Stomach (tissue), 8 donors: ENCODE measurements at regions not wholly inside any gene's neighbourhood (a gene's known extent, or its start where the extent isn't known, plus 50 kb on each side); places are given as distances from the start of the nearest gene placed in this dataset.

Experiments used
- DNase-seq, 2 donors: peaks; one replicate each; pipeline versions ENCODE4 v3.0.0 to v3.0.0-alpha.2; 2013 to 2019
- H3K27ac ChIP-seq, 5 donors: fragments of 200-600 bp in 4 of 5; sonication (generic) in 4 of 5; one replicate each; pipeline ENCODE4 v1.5.1; 2013 to 2019; ENCODE audit warnings: mild to moderate bottlenecking in 1 of 5, moderate library complexity in 1 of 5
- H3K27me3 ChIP-seq, 3 donors: fragments of 200-600 bp; sonication (generic); one replicate each; pipeline ENCODE4 v1.5.1; 2017 to 2019; ENCODE audit warnings: mixed run types in 1 of 3
- H3K36me3 ChIP-seq, 4 donors: fragments of 200-600 bp; sonication (generic); 1 replicate in 3 of 4; 2 replicates in 1 of 4; pipeline ENCODE4 v1.5.1; 2016 to 2019
- H3K4me1 ChIP-seq, 4 donors: fragments of 200-600 bp; sonication (generic); one replicate each; pipeline ENCODE4 v1.5.1; 2016 to 2019
- H3K4me3 ChIP-seq, 4 donors: fragments of 200-600 bp; sonication (generic) in 3 of 4; one replicate each; pipeline ENCODE4 v1.5.1; 2016 to 2019; ENCODE audit warnings: mild to moderate bottlenecking in 1 of 4
- H3K9me3 ChIP-seq, 4 donors: fragments of 200-600 bp; sonication (generic); one replicate each; pipeline ENCODE4 v1.5.1; 2016 to 2019
- CTCF ChIP-seq, 7 experiments: fragments of 450-650 bp in 4 of 7; fragments of 200-600 bp in 3 of 7; sonication (generic) in 3 of 7; IDR thresholded peaks; one replicate each; pipeline ENCODE4 v1.5.1; 2016 to 2019; ENCODE audit warnings: antibody characterized with exemption in 7 of 7, control low read depth in 2 of 7, mild to moderate bottlenecking in 1 of 7
- EP300 ChIP-seq: sonication (generic); formaldehyde crosslinking; IDR thresholded peaks from one replicate; pipeline ENCODE4 v1.6.1; 2017; ENCODE audit warnings: antibody characterized with exemption
- POLR2A ChIP-seq, 4 donors: fragments of 450-650 bp; IDR thresholded peaks; one replicate each; pipeline ENCODE4 v1.6.1; 2016; ENCODE audit warnings: antibody characterized with exemption in 4 of 4, control low read depth in 2 of 4, mild to moderate bottlenecking in 1 of 4, moderate library complexity in 1 of 4
- POLR2AphosphoS5 ChIP-seq, 3 donors: sonication (generic); formaldehyde crosslinking; IDR thresholded peaks; one replicate each; pipeline ENCODE4 v1.6.1; 2016; ENCODE audit warnings: antibody characterized with exemption in 3 of 3
- WGBS, 5 donors: extraction: QIAGEN DNeasy Blood & Tissue Kit in 3 of 5; methylation state at CpG; one replicate each; pipeline versions ENCODE4 v1.1.5 to v1.1.7; 2013 to 2018; 5-methylcytosine and 5-hydroxymethylcytosine counted together
- intact Hi-C: fragments of 100-400 bp; cut with DNase I; formaldehyde crosslinking; loops from one replicate; pipeline ENCODE4 v1.15.1; 2023; ENCODE audit warnings: low total_unique reads
- donor health status: healthy with polysubstance abuse.
- donor health status: Bipolar disorder and iron deficiency.
- donor health status: healthy.

- Histone ChIP-seq H3K27ac (no peak overlapping the region), H3K36me3 (no peaks in the 10 kb centered on the region), H3K4me1 (no peaks in the 10 kb centered on the region), H3K27me3 (no peaks in the 10 kb centered on the region), H3K9me3 (peaks cover 0 to 8% (median 4%) of the 10 kb centered on the region in 4 donors), H3K4me3 (no peak overlapping the region)
- intact Hi-C loops: no loop called here
- TF ChIP-seq EP300 (no peak), POLR2AphosphoS5 (IDR thresholded peaks at IDR 0.05) (no peak), POLR2A (IDR thresholded peaks at IDR 0.05) (no peak), CTCF (IDR thresholded peaks at IDR 0.05) (no peak)
- no peak for DNase-seq
These were observed 105.4 kb downstream of the RFX6 start for GRCh38 chr6:116982401-116982800.

- no peak for TF ChIP-seq POLR2A (IDR thresholded peaks at IDR 0.05)
- TF ChIP-seq POLR2AphosphoS5 (IDR thresholded peaks at IDR 0.05): no peak
- Histone ChIP-seq H3K4me3 (no peak overlapping the region), H3K27ac (no peak overlapping the region), H3K4me1 (no peaks in the 10 kb centered on the region), H3K36me3 (no peaks in the 10 kb centered on the region), H3K9me3 (peaks cover 0 to 8% (median 4%) of the 10 kb centered on the region in 4 donors), H3K27me3 (no peaks in the 10 kb centered on the region)
- intact Hi-C loops: no loop called here
- DNase-seq: no peak
- 88 to 95% (median 91%) methylated on average over 3 of the region's 3 CpGs for WGBS, 5 donors
These were observed 106.3 kb downstream of the RFX6 start for GRCh38 chr6:116983375-116983774.

GRCh38 chr6:116986819-116987218 is 109.8 kb downstream of the RFX6 start:
- Histone ChIP-seq H3K27me3 (no peaks in the 10 kb centered on the region), H3K27ac (no peak overlapping the region), H3K36me3 (no peaks in the 10 kb centered on the region), H3K9me3 (peaks cover 0 to 8% (median 4%) of the 10 kb centered on the region in 4 donors), H3K4me1 (no peaks in the 10 kb centered on the region), H3K4me3 (no peak overlapping the region)
- TF ChIP-seq CTCF (IDR thresholded peaks at IDR 0.05): no peak
- TF ChIP-seq EP300: no peak
- TF ChIP-seq POLR2A (IDR thresholded peaks at IDR 0.05): no peak
- 55 to 88% (median 69%) methylated on average over 2 of the region's 2 CpGs for WGBS, 5 donors
- no peak for DNase-seq
- intact Hi-C loops: no loop called here

GRCh38 chr6:116990679-116991078 is 113.6 kb downstream of the RFX6 start:
- no peaks in the 10 kb centered on the region for H3K9me3 ChIP-seq
- DNase-seq: no peak
- H3K27me3 ChIP-seq: no peaks in the 10 kb centered on the region
- no peak overlapping the region for H3K27ac ChIP-seq
- no peak overlapping the region for H3K4me3 ChIP-seq
- 20 to 58% (median 38%) methylated on average over 1 of the region's 1 CpG for WGBS, 5 donors
- no peaks in the 10 kb centered on the region for H3K36me3 ChIP-seq
- no peaks in the 10 kb centered on the region for H3K4me1 ChIP-seq
- intact Hi-C loops: no loop called here
- TF ChIP-seq POLR2A (IDR thresholded peaks at IDR 0.05): no peak
- no peak for TF ChIP-seq EP300
- TF ChIP-seq CTCF (IDR thresholded peaks at IDR 0.05): no peak

- H3K27ac ChIP-seq: no peak overlapping the region
- H3K27me3 ChIP-seq: no peaks in the 10 kb centered on the region
- no peak overlapping the region for H3K4me3 ChIP-seq
- DNase-seq: no peak
- no peaks in the 10 kb centered on the region for H3K36me3 ChIP-seq
- H3K9me3 ChIP-seq: no peaks in the 10 kb centered on the region
- intact Hi-C loops: no loop called here
- H3K4me1 ChIP-seq: no peaks in the 10 kb centered on the region
- TF ChIP-seq CTCF (IDR thresholded peaks at IDR 0.05) (no peak), POLR2AphosphoS5 (IDR thresholded peaks at IDR 0.05) (no peak), EP300 (no peak), POLR2A (IDR thresholded peaks at IDR 0.05) (no peak)
These were observed 115.5 kb downstream of the RFX6 start for GRCh38 chr6:116992546-116992945.
